22Rv1 (cell line): ENCODE measurements at regions not wholly inside any gene's neighbourhood (a gene's known extent, or its start where the extent isn't known, plus 50 kb on each side); places are given as distances from the start of the nearest gene placed in this dataset.

Experiments
- CTCF ChIP-seq: fragments of 450-650 bp; IDR thresholded peaks from 2 replicates; pipeline ENCODE4 v1.5.1; 2017; ENCODE audit warnings: mild to moderate bottlenecking
- ZFX ChIP-seq: fragments of 450-650 bp; IDR thresholded peaks from 2 replicates; pipeline ENCODE4 v1.6.1; 2017; ENCODE audit warnings: antibody characterized with exemption, borderline replicate concordance

GRCh38 chr4:84342161-84342560 is 156.9 kb downstream of the NKX6-1 start:
- no peak for TF ChIP-seq CTCF
- TF ChIP-seq ZFX, result no peak
